GM10248 (cell line): ENCODE measurements at regions not wholly inside any gene's neighbourhood (a gene's known extent, or its start where the extent isn't known, plus 50 kb on each side); places are given as distances from the start of the nearest gene placed in this dataset.

ENCODE experiments used
- CTCF ChIA-PET: fragments of 300-600 bp; sonication (Branson Sonifier 250); formaldehyde crosslinking; extraction: SDS; loops from one replicate; lab custom pipeline; 2021; ENCODE audit warnings: antibody characterized with exemption; lab: Yijun Ruan, JAX
- POLR2A ChIA-PET: fragments of 350-650 bp; sonication (Branson Sonifier 250); formaldehyde crosslinking; extraction: SDS; loops from one replicate; lab custom pipeline; 2020; ENCODE audit warnings: antibody characterized with exemption; lab: Yijun Ruan, JAX
- DNase-seq: peaks from one replicate; pipeline ENCODE4 v3.0.0; 2012; ENCODE audit errors: extremely low spot score
- CTCF ChIP-seq: IDR thresholded peaks from 2 replicates; pipeline ENCODE4 v1.5.1; 2012; ENCODE audit warnings: mild to moderate bottlenecking, low read depth; ENCODE audit errors: extremely low read depth, missing control alignments, control extremely low read depth

- ChIA-PET CTCF (no interaction called here), POLR2A (no interaction called here)
- DNase-seq, result no peak
- TF ChIP-seq CTCF, result no peak
Observed at GRCh38 chr6:40904583-40905194, 134.3 kb downstream of the UNC5CL start.

DNA sequence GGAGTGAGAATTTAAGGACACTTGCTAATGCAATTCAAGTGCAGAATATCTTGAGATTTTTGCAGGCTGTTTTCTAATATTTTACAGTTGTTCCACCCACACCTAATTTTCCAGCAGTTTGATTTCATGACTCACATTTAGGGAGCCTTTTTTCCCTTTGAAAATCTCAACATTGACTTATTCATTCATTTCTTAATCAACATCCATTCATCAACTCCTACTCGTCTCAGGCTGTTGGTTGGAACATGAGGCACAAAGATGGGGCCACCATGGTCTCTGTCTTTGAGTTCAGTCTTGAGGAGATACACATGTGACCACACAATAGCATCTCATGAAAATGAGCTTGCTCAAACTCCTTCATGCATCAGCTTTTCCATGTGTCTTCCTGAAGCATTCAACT lies 135.6 kb downstream of the UNC5CL start:
- TF ChIP-seq CTCF, result no peak
- CTCF ChIA-PET, result interaction anchor here (0.9 kb wide), 1 partner anchor 13 kb away, joined by 4 read pairs; no protein-coding TSS in a partner anchor
- DNase-seq, result no peak
- POLR2A ChIA-PET, result no interaction called here

- POLR2A ChIA-PET, result no interaction called here
- no peak for TF ChIP-seq CTCF
- CTCF ChIA-PET, result interaction anchor here (1.0 kb wide), 1 partner anchor 126 kb away, joined by 3 read pairs; no protein-coding TSS in a partner anchor
- DNase-seq, result no peak
Observed at GRCh38 chr6:40901322-40902055, 137.5 kb downstream of the UNC5CL start.

GRCh38 chr6:40900791-40901190 lies 138.2 kb downstream of the UNC5CL start:
- no peak for DNase-seq
- CTCF ChIA-PET, result no interaction called here
- POLR2A ChIA-PET, result no interaction called here
- no peak for TF ChIP-seq CTCF

GRCh38 chr6:40899684-40900155 lies 139.3 kb downstream of the UNC5CL start:
- ChIA-PET POLR2A (no interaction called here), CTCF (no interaction called here)
- TF ChIP-seq CTCF, result no peak
- no peak for DNase-seq

DNA sequence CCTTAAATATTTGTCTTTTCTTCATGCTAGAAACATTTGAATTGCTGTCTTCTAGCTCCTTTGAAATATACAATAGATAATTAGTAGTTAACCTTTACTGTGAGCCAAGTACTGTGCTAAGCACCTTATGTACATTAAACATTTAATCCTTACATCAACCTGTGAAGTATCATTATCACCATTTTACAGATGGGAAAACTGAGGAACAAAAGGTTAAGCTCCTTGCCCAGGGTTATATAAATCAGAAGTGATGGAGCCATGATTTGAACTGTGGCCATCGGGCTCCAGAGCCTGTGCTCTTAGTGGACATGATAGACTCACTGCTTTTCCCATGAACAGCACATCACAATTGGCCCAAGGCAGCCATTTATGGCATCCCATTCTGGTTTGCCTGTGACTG lies 140.9 kb downstream of the UNC5CL start:
- no peak for TF ChIP-seq CTCF
- POLR2A ChIA-PET, result no interaction called here
- CTCF ChIA-PET, result no interaction called here
- DNase-seq, result no peak
